ENCODE measurements at regions not wholly inside any gene's neighbourhood (a gene's known extent, or its start where the extent isn't known, plus 50 kb on each side); places are given as distances from the start of the nearest gene placed in this dataset.
A peak's percentile ranks its signal among the peaks of the same experiment; 100 is the strongest.

DNA sequence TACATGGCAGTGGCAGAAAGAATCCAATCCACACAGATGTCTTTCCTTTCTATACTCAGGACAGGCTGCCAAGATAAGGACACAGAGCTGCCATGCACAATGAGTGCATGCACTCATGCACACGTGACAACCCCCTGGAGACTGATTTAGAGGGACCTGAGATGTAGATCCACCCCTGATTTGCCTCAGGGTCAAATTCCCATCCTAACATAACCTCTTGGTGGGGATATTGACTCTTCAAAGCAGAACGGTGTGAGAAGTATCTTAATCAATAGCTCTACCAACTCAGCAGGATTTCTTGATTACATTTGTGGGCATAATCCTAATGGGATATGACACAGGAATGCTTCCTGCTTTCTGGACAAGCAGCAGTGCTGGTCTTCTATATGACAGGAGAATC is 125.2 kb upstream of the DSCAM start:
- Mint-ChIP-seq H3K36me3 (ENCODE audit: insufficient read depth, unreplicated experiment) (no peaks in the 10 kb centered on the region), H3K27ac (ENCODE audit: unreplicated experiment) (no peak overlapping the region), H3K4me3 (ENCODE audit: unreplicated experiment) (no peak overlapping the region), H3K27me3 (ENCODE audit: insufficient read depth, unreplicated experiment) (peaks cover 4% of the 10 kb centered on the region), H3K4me1 (ENCODE audit: low read depth, unreplicated experiment) (no peaks in the 10 kb centered on the region), H3K9me3 (ENCODE audit: unreplicated experiment) (no peaks in the 10 kb centered on the region)
- Histone ChIP-seq H3K4me1 (peaks cover 16% of the 10 kb centered on the region), H3K9me3 (no peaks in the 10 kb centered on the region), H3K36me3 (ENCODE audit: control insufficient read depth, insufficient read depth, low read length) (no peaks in the 10 kb centered on the region), H3K4me3 (ENCODE audit: low read depth, low read length) (no peak overlapping the region), H3K27me3 (replicated peaks; ENCODE audit: control insufficient read depth, insufficient read depth, low read length) (no peaks in the 10 kb centered on the region)
- no TSS peak for BruUV-seq (replicated peaks)
- ChIA-PET CTCF (no interaction called here), POLR2A (no interaction called here)
- TF ChIP-seq, protein P1, sequence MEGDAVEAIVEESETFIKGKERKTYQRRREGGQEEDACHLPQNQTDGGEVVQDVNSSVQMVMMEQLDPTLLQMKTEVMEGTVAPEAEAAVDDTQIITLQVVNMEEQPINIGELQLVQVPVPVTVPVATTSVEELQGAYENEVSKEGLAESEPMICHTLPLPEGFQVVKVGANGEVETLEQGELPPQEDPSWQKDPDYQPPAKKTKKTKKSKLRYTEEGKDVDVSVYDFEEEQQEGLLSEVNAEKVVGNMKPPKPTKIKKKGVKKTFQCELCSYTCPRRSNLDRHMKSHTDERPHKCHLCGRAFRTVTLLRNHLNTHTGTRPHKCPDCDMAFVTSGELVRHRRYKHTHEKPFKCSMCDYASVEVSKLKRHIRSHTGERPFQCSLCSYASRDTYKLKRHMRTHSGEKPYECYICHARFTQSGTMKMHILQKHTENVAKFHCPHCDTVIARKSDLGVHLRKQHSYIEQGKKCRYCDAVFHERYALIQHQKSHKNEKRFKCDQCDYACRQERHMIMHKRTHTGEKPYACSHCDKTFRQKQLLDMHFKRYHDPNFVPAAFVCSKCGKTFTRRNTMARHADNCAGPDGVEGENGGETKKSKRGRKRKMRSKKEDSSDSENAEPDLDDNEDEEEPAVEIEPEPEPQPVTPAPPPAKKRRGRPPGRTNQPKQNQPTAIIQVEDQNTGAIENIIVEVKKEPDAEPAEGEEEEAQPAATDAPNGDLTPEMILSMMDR (IDR thresholded peaks at IDR 0.05; ENCODE audit: insufficient read depth in 1 of 2, low read depth in 1 of 2, low read length in 1 of 2, severe bottlenecking in 1 of 2, unreplicated experiment in 1 of 2): no peak
- intact Hi-C loops (cut with micrococcal nuclease; ENCODE audit: unreplicated experiment): no loop called here
- no peak for DNase-seq

DNA sequence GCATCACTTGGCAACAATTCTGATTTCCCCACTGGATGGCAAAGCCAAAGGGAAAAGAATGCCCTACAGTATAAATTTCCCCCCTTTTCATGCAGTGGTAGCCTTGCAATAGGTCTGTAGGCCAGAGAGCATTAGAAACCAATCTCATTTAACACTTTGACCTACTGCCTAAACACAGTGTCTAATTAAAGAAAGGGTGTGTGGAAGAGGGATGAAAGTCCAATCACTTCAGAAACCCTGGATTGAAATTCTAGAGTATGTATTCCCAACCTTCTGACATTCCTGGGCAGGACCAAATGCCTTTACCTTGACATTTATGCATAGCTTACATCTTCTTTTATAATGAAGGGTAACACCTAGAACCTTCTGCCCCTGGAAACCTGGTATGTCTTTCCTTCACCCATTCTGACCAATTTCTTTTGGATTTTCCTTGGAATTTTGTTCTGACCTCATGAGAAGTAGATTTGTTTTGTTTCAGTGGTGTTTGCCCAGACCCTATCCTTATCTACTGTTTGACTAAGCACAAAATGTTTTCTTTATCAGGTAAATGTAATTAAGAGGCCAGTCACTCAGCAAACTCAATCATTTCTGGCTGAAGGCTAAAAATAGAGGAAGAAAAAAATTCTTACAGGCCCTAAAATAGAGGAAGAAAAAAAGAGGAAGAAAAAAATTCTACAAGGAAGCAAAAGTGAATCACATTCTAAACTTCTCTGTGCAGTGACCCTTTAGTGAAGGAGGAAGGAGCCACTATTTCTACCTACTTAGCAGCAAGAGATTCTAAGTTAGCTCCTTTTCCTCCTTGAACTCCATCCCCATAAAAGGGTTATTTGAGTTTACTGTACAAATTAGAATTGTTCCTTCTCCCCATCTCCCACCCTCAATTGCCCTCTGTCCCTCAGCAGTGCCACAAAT is 129.5 kb upstream of the DSCAM start:
- H3K9me3 Mint-ChIP-seq (ENCODE audit: unreplicated experiment): no peaks in the 10 kb centered on the region
- no peak overlapping the region for H3K4me3 Mint-ChIP-seq (ENCODE audit: unreplicated experiment)
- no peaks in the 10 kb centered on the region for H3K27me3 ChIP-seq (replicated peaks; ENCODE audit: control insufficient read depth, insufficient read depth, low read length)
- peak overlapping the region; percentile 14 for H3K27ac Mint-ChIP-seq (ENCODE audit: unreplicated experiment)
- ChIA-PET CTCF (no interaction called here), POLR2A (no interaction called here)
- no peak for DNase-seq
- TF ChIP-seq, protein P1 (IDR thresholded peaks at IDR 0.05; ENCODE audit: insufficient read depth in 1 of 2, low read depth in 1 of 2, low read length in 1 of 2, severe bottlenecking in 1 of 2, unreplicated experiment in 1 of 2): no peak
- peaks cover 17% of the 10 kb centered on the region for H3K4me1 ChIP-seq
- H3K4me3 ChIP-seq (ENCODE audit: low read depth, low read length): no peak overlapping the region
- peaks cover 8% of the 10 kb centered on the region for H3K4me1 Mint-ChIP-seq (ENCODE audit: low read depth, unreplicated experiment)
- intact Hi-C loops (cut with micrococcal nuclease; ENCODE audit: unreplicated experiment): no loop called here
- no TSS peak for BruUV-seq (replicated peaks)
- no peaks in the 10 kb centered on the region for H3K36me3 Mint-ChIP-seq (ENCODE audit: insufficient read depth, unreplicated experiment)
- peaks cover 2% of the 10 kb centered on the region; the same call in 1 of the 2 replicates for H3K9me3 ChIP-seq
- no peaks in the 10 kb centered on the region for H3K36me3 ChIP-seq (ENCODE audit: control insufficient read depth, insufficient read depth, low read length)
- no peaks in the 10 kb centered on the region for H3K27me3 Mint-ChIP-seq (ENCODE audit: insufficient read depth, unreplicated experiment)

DNA sequence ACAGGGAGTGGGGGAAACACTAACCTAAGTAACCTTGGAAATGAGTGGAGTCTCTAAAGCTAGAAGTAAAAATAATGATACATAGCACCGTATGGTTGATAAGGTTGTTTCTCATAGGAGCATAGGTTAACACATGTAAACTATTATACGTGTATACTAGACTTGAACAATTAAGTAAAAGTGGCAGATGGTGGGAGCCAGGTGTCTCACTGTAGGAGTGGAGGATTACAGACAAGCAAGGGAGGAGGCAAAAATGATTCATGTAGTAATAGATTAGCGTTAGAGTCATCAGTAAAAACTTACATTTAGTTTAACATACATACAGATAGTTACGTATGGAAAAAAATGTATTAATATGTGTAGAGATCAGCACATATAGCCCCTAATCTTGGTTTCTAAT is 138.4 kb upstream of the DSCAM start:
- TF ChIP-seq, protein P1 (IDR thresholded peaks at IDR 0.05; ENCODE audit: insufficient read depth in 1 of 2, low read depth in 1 of 2, low read length in 1 of 2, severe bottlenecking in 1 of 2, unreplicated experiment in 1 of 2): no peak
- peaks cover 10% of the 10 kb centered on the region for H3K9me3 Mint-ChIP-seq (ENCODE audit: unreplicated experiment)
- no peaks in the 10 kb centered on the region for H3K27me3 ChIP-seq (replicated peaks; ENCODE audit: control insufficient read depth, insufficient read depth, low read length)
- intact Hi-C loops (cut with micrococcal nuclease; ENCODE audit: unreplicated experiment): no loop called here
- no peak overlapping the region for H3K4me3 ChIP-seq (ENCODE audit: low read depth, low read length)
- no peak overlapping the region for H3K4me3 Mint-ChIP-seq (ENCODE audit: unreplicated experiment)
- H3K27ac Mint-ChIP-seq (ENCODE audit: unreplicated experiment): no peak overlapping the region
- no peaks in the 10 kb centered on the region for H3K36me3 Mint-ChIP-seq (ENCODE audit: insufficient read depth, unreplicated experiment)
- no peaks in the 10 kb centered on the region for H3K36me3 ChIP-seq (ENCODE audit: control insufficient read depth, insufficient read depth, low read length)
- no peaks in the 10 kb centered on the region for H3K4me1 Mint-ChIP-seq (ENCODE audit: low read depth, unreplicated experiment)
- peaks cover 3% of the 10 kb centered on the region; the same call in 1 of the 2 replicates for H3K9me3 ChIP-seq
- DNase-seq: no peak
- POLR2A ChIA-PET: no interaction called here
- no TSS peak for BruUV-seq (replicated peaks)
- no peaks in the 10 kb centered on the region for H3K27me3 Mint-ChIP-seq (ENCODE audit: insufficient read depth, unreplicated experiment)
- CTCF ChIA-PET: no interaction called here
- H3K4me1 ChIP-seq: no peaks in the 10 kb centered on the region
